HG03469 (cell line): ENCODE measurements at regions not wholly inside any gene's neighbourhood (a gene's known extent, or its start where the extent isn't known, plus 50 kb on each side); places are given as distances from the start of the nearest gene placed in this dataset.

Experiments used
- ATAC-seq: cut with Tn5 transposase; IDR thresholded peaks from one replicate; pipeline ENCODE4 v1.9.1; 2021; ENCODE audit warnings: mild to moderate bottlenecking, moderate library complexity, moderate number of reproducible peaks; ENCODE audit not compliant: unreplicated experiment

DNA sequence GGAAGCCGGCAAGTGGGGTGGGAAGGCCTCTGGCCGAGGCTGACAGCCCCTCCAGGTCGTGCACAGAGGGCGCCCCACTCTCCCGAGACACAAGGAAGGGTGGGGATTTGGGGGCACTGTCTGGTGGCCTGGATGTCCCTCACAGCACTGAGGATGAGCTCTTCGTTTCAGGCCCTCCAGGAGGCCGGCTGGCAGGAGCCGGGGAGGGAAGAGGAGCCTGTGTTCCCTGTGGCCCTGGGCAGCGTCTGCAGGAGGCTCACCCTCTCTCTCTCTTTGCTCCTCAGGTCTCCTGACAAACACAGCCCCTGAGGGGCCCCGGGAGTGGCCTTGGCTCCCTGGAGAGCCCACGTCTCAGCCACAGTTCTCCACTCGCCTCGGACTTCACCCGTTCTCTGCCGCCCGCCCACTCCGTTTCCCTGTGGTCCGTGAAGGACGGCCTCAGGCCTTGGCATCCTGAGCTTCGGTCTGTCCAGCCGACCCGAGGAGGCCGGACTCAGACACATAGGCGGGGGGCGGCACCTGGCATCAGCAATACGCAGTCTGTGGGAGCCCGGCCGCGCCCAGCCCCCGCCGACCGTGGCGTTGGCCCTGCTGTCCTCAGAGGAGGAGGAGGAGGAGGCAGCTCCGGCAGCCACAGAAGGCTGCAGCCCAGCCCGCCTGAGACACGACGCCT is 1078.0 kb downstream of the BRD1 start:
- ATAC-seq: no peak

- no peak for ATAC-seq
Observed at GRCh38 chr22:48748860-48749554, 1078.7 kb downstream of the BRD1 start.

GRCh38 chr22:48748113-48748859 is 1079.4 kb downstream of the BRD1 start:
- ATAC-seq: no peak

GRCh38 chr22:48746789-48747425 is 1080.8 kb downstream of the BRD1 start:
- ATAC-seq: no peak

- no peak for ATAC-seq
Observed at GRCh38 chr22:48745842-48746788, 1081.6 kb downstream of the BRD1 start.

- ATAC-seq: no peak
Observed at GRCh38 chr22:48744967-48745841, 1082.5 kb downstream of the BRD1 start.

DNA sequence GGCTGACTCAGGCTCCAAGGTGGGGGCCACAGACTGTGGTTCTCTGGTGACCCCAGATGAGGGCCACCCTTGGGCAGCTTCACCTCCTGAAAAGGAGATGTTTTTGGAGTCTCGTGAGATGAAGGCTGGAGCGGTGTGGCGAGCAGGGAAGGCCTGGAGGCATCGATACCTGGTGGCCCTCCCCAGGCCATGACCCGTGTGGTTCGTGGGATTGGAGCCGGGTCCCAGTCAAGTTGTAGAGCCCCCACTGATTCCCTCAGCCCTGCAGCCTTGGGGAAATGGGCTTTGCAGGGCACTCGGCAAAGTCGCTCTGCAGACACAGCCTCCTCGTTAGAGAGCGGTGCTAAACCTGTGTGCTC is 1083.4 kb downstream of the BRD1 start:
- ATAC-seq: no peak

- ATAC-seq: no peak
Observed at GRCh38 chr22:48743601-48744282, 1083.9 kb downstream of the BRD1 start.

- ATAC-seq: no peak
Observed at GRCh38 chr22:48742556-48743343, 1084.9 kb downstream of the BRD1 start.

- no peak for ATAC-seq
Observed at GRCh38 chr22:48742191-48742555, 1085.5 kb downstream of the BRD1 start.

- no peak for ATAC-seq
Observed at GRCh38 chr22:48741540-48741939, 1086.1 kb downstream of the BRD1 start.

DNA sequence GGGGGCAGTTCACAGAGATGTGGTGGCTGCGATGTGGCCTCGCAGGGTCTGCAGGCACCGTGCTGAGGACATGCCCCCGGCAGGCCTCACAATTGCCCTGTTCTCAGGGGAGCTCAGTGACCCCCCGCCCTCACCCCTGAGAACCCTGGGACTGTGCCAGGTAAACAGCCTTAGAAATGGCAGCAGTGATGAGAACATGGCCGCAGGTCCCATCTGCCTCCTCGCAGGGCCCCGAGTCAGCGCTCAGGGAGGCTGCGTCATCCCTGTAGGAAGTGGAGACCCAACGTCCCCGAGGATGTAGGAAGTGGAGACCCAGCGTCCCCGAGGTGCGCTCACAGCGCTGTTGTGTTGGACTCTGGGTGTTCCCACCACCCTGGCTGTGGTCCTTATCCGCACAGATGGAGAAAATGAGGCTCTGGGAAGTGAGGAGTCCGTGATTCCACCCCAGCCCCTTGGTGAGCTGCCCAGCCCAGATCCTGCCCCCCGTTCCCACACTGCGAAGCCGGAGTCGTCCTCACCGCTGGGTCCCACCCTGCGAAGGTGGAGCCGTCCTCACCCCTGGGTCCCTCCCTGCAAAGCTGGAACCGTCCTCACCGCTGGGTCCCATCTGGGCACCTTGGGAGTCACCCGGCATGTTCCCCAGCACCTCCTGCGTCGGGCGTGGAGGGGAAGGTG is 1086.8 kb downstream of the BRD1 start:
- no peak for ATAC-seq

- ATAC-seq: no peak
Observed at GRCh38 chr22:48740086-48740730, 1087.5 kb downstream of the BRD1 start.

GRCh38 chr22:48739348-48740085 is 1088.2 kb downstream of the BRD1 start:
- ATAC-seq: no peak

DNA sequence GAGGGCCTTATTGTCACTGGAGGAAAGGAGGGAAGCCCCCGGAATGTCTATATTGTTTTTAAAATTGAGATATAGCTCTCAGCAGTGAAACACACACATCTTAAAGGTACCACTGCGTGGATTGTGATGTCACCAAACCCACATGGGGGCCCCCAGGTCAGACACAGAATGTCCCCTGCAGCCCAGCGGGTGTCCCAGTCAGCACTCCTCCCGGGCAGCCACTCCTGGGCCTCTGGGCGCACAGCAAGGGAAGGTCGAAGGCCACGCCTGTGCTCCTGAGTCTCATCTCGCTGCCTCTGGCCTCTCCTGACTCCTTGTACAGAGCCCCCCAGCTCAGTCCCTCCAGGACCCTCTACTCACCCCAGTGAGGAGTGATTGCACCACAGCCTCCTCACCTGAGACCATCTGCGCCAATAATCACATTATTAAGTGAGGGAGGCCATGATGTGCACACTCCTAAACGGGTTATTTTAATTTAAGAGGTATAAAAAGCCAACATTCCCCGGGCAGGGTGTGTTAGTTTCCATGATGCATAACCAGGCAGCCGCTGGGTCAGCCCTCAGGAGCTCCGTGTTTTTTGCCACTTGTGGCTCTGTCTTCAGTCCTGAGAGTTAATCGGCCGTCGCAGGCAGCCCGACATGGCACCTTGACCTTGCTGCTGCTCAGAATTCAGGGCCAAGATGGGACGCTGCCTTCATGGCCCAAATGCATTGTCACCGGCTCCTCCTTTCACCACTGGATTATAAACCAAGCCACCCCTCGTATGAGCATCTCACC is 1089.3 kb downstream of the BRD1 start:
- no peak for ATAC-seq
